Keratinocyte (primary cell): ENCODE measurements at regions not wholly inside any gene's neighbourhood (a gene's known extent, or its start where the extent isn't known, plus 50 kb on each side); places are given as distances from the start of the nearest gene placed in this dataset.

ENCODE experiments used
- DNase-seq: peaks from one replicate; pipeline ENCODE4 v3.0.0-alpha.2; 2011; ENCODE audit warnings: low read depth, missing footprints, low spot score
- FAIRE-seq: peaks from 2 replicates; lab custom pipeline; 2011; peaks lifted over from hg19 to GRCh38; lab: Jason Lieb, UNC
- H2AFZ ChIP-seq: 2 replicates; pipeline ENCODE4 v1.6.0; 2012; ENCODE audit warnings: low read length, control low read depth, inconsistent platforms; ENCODE audit not compliant: control insufficient read depth
- H3K27ac ChIP-seq: 2 replicates; pipeline ENCODE4 v1.5.1; 2011; ENCODE audit warnings: low read length; ENCODE audit not compliant: control insufficient read depth, insufficient read depth
- H3K27me3 ChIP-seq: 3 replicates; pipeline ENCODE4 v1.6.0; 2011; ENCODE audit warnings: low read length; ENCODE audit not compliant: control insufficient read depth, insufficient read depth; ENCODE audit errors: extremely low read depth
- H3K36me3 ChIP-seq, 2 experiments: 2 replicates in 1 of 2; 3 replicates in 1 of 2; pipeline ENCODE4 v1.5.1; 2011; ENCODE audit warnings: low read length in 2 of 2, mild to moderate bottlenecking in 1 of 2; ENCODE audit not compliant: control insufficient read depth in 2 of 2, insufficient read depth in 2 of 2; ENCODE audit errors: extremely low read depth in 1 of 2
- H3K4me1 ChIP-seq: 3 replicates; pipeline ENCODE4 v1.5.1; 2011; ENCODE audit warnings: low read length; ENCODE audit not compliant: control insufficient read depth, insufficient read depth; ENCODE audit errors: extremely low read depth
- H3K4me2 ChIP-seq: 3 replicates; pipeline ENCODE4 v1.6.0; 2011; ENCODE audit warnings: low read depth, low read length; ENCODE audit not compliant: control insufficient read depth, insufficient read depth; ENCODE audit errors: extremely low read depth
- H3K4me3 ChIP-seq, 3 experiments: fragments of 200-600 bp in 1 of 3; sonication (generic) in 1 of 3; 2 replicates in 2 of 3; 3 replicates in 1 of 3; pipeline ENCODE4 v1.5.1; 2011 to 2016; ENCODE audit warnings: low read length in 3 of 3, mild to moderate bottlenecking in 3 of 3, control low read depth in 2 of 3, inconsistent platforms in 1 of 3, low read depth in 1 of 3, mixed read lengths in 1 of 3, mixed run types in 1 of 3, moderate library complexity in 1 of 3; ENCODE audit not compliant: control insufficient read depth in 2 of 3, insufficient read depth in 2 of 3; ENCODE audit errors: extremely low read depth in 1 of 3
- H3K79me2 ChIP-seq: 2 replicates; pipeline ENCODE4 v1.6.0; 2012; ENCODE audit warnings: low read length; ENCODE audit not compliant: control insufficient read depth, insufficient read depth
- H3K9ac ChIP-seq: 3 replicates; pipeline ENCODE4 v1.6.0; 2011; ENCODE audit warnings: low read length; ENCODE audit not compliant: control insufficient read depth, insufficient read depth; ENCODE audit errors: extremely low read depth
- H3K9me1 ChIP-seq: 3 replicates; pipeline ENCODE4 v1.6.0; 2011; ENCODE audit warnings: low read length; ENCODE audit not compliant: control insufficient read depth, insufficient read depth; ENCODE audit errors: extremely low read depth
- H3K9me3 ChIP-seq: 2 replicates; pipeline ENCODE4 v1.5.1; 2012; ENCODE audit warnings: low read depth, low read length; ENCODE audit not compliant: control insufficient read depth
- H4K20me1 ChIP-seq: 3 replicates; pipeline ENCODE4 v1.6.0; 2011; ENCODE audit warnings: low read length; ENCODE audit not compliant: control insufficient read depth, insufficient read depth; ENCODE audit errors: extremely low read depth
- CTCF ChIP-seq, 3 experiments: IDR thresholded peaks in 1 of 3; conservative IDR thresholded peaks in 1 of 3; optimal IDR thresholded peaks in 1 of 3; 2 replicates in 2 of 3; 3 replicates in 1 of 3; pipeline versions ENCODE3 to v1.5.1; 2011; ENCODE audit warnings: low read length in 3 of 3, mild to moderate bottlenecking in 3 of 3, moderate library complexity in 2 of 3, control low read depth in 1 of 3, inconsistent platforms in 1 of 3; ENCODE audit not compliant: insufficient read depth in 2 of 3; ENCODE audit errors: extremely low read depth in 1 of 3
- EZH2 ChIP-seq: IDR thresholded peaks from one replicate; pipeline ENCODE4 v1.6.1; 2012; ENCODE audit warnings: inconsistent platforms, mild to moderate bottlenecking, low read length, moderate library complexity
- dilution Hi-C: fragments of 300-500 bp; cut with MboI; formaldehyde crosslinking; loops from one replicate; pipeline ENCODE4 v1.7.0; 2020; ENCODE audit warnings: low sequenced_read_pairs; ENCODE audit not compliant: extremely low pct_ligation_motif_present

- Histone ChIP-seq H3K9ac (no peak overlapping the region), H3K4me2 (no peak overlapping the region), H3K27ac (no peak overlapping the region), H3K9me3 (no peaks in the 10 kb centered on the region), H3K4me3 (no peak overlapping the region), H3K36me3 (no peaks in the 10 kb centered on the region), H3K79me2 (no peaks in the 10 kb centered on the region), H3K4me1 (no peaks in the 10 kb centered on the region), H3K27me3 (no peaks in the 10 kb centered on the region), H4K20me1 (no peaks in the 10 kb centered on the region), H3K9me1 (no peaks in the 10 kb centered on the region), H2AFZ (no peak overlapping the region)
- no peak for DNase-seq
- TF ChIP-seq CTCF (optimal IDR thresholded peaks at IDR 0.05 in 1 of 3, IDR thresholded peaks at IDR 0.05 in 1 of 3, conservative IDR thresholded peaks at IDR 0.05 in 1 of 3; ENCODE audit: extremely low read depth in 1 of 3, insufficient read depth in 2 of 3, low read length in 3 of 3) = no peak
- no peak for TF ChIP-seq EZH2
- dilution Hi-C loops = no loop called here
- no peak for FAIRE-seq
Measured at GRCh38 chr2:174656676-174657176, 59.1 kb upstream of the WIPF1 start.

GRCh38 chr2:174656035-174656434 is 58.4 kb upstream of the WIPF1 start:
- H3K79me2 ChIP-seq = no peaks in the 10 kb centered on the region
- H3K27ac ChIP-seq = no peak overlapping the region
- no peaks in the 10 kb centered on the region for H3K36me3 ChIP-seq
- H3K9me3 ChIP-seq = no peaks in the 10 kb centered on the region
- H2AFZ ChIP-seq = no peak overlapping the region
- H3K9ac ChIP-seq = no peak overlapping the region
- no peak overlapping the region for H3K4me3 ChIP-seq
- FAIRE-seq (no peak), DNase-seq (no peak)
- TF ChIP-seq EZH2 = no peak
- TF ChIP-seq CTCF (optimal IDR thresholded peaks at IDR 0.05 in 1 of 3, IDR thresholded peaks at IDR 0.05 in 1 of 3, conservative IDR thresholded peaks at IDR 0.05 in 1 of 3; ENCODE audit: extremely low read depth in 1 of 3, insufficient read depth in 2 of 3, low read length in 3 of 3) = no peak
- no peaks in the 10 kb centered on the region for H3K9me1 ChIP-seq
- no peaks in the 10 kb centered on the region for H3K4me1 ChIP-seq
- no peaks in the 10 kb centered on the region for H4K20me1 ChIP-seq
- H3K27me3 ChIP-seq = no peaks in the 10 kb centered on the region
- H3K4me2 ChIP-seq = no peak overlapping the region
- dilution Hi-C loops = no loop called here
